ENCODE measurements at regions not wholly inside any gene's neighbourhood (a gene's known extent, or its start where the extent isn't known, plus 50 kb on each side); places are given as distances from the start of the nearest gene placed in this dataset.
"Not testable (repeated sequence)": the region's sequence is repeated elsewhere in the genome, so short reads cannot be mapped to it uniquely, and the experiment has no call there.

GRCh38 chr6:26175033-26175427 is 87.8 kb downstream of the HFE start:
- no peak for DNase-seq (ENCODE audit: low spot score)

GRCh38 chr6:26175428-26176181 is 88.4 kb downstream of the HFE start:
- peak; percentile 70 for DNase-seq (ENCODE audit: low spot score)

- DNase-seq (ENCODE audit: low spot score), result no peak
Observed at GRCh38 chr6:26179675-26180074, 92.4 kb downstream of the HFE start.

GRCh38 chr6:26180346-26180745 is 93.1 kb downstream of the HFE start:
- no peak for DNase-seq (ENCODE audit: low spot score)

GRCh38 chr6:26183237-26183580 is 96.0 kb downstream of the HFE start:
- DNase-seq (ENCODE audit: low spot score), result no peak

GRCh38 chr6:26183581-26184366 is 96.5 kb downstream of the HFE start:
- peak; percentile 94 for DNase-seq (ENCODE audit: low spot score)

GRCh38 chr6:26184367-26184891 is 97.2 kb downstream of the HFE start:
- DNase-seq (ENCODE audit: low spot score), result no peak

- no peak for DNase-seq (ENCODE audit: low spot score)
Observed at GRCh38 chr6:26185004-26185403, 97.8 kb downstream of the HFE start.

- DNase-seq (ENCODE audit: low spot score), result no peak
Observed at GRCh38 chr6:26185802-26186201, 98.6 kb downstream of the HFE start.

- no peak for DNase-seq (ENCODE audit: low spot score)
Observed at GRCh38 chr6:26186652-26187051, 99.4 kb downstream of the HFE start.

GRCh38 chr6:26187292-26187691 is 100.1 kb downstream of the HFE start:
- DNase-seq (ENCODE audit: low spot score), result no peak

- DNase-seq (ENCODE audit: low spot score), result peak; percentile 45
Observed at GRCh38 chr6:26187981-26188635, 100.9 kb downstream of the HFE start.

- DNase-seq (ENCODE audit: low spot score), result not testable (repeated sequence)
Observed at GRCh38 chr6:26191512-26191911, 104.3 kb downstream of the HFE start.

- DNase-seq (ENCODE audit: low spot score), result no peak
Observed at GRCh38 chr6:26193467-26194328, 106.5 kb downstream of the HFE start.

- no peak for DNase-seq (ENCODE audit: low spot score)
Observed at GRCh38 chr6:26194329-26194701, 107.1 kb downstream of the HFE start.

GRCh38 chr6:26194816-26195375 is 107.7 kb downstream of the HFE start:
- no peak for DNase-seq (ENCODE audit: low spot score)

GRCh38 chr6:26195376-26195923 is 108.2 kb downstream of the HFE start:
- DNase-seq (ENCODE audit: low spot score), result peak; percentile 91

GRCh38 chr6:26195924-26196845 is 109.0 kb downstream of the HFE start:
- peak; percentile 36 for DNase-seq (ENCODE audit: low spot score)

GRCh38 chr6:26196846-26197635 is 109.8 kb downstream of the HFE start:
- peak; percentile 88 for DNase-seq (ENCODE audit: low spot score)

GRCh38 chr6:26197636-26197932 is 110.4 kb downstream of the HFE start:
- DNase-seq (ENCODE audit: low spot score), result no peak
